Stimulated activated CD8-positive, alpha-beta memory T cell treated with anti-CD3 and anti-CD28 coated beads, Interleukin-12 subunit alpha, Interleukin-12 subunit beta, amount 100 ng/mL, for 1 hour (primary cell): ENCODE measurements at regions not wholly inside any gene's neighbourhood (a gene's known extent, or its start where the extent isn't known, plus 50 kb on each side); places are given as distances from the start of the nearest gene placed in this dataset.

Experiments used
- DNase-seq: peaks from one replicate; pipeline ENCODE4 v3.0.0-alpha.2; 2020; ENCODE audit warnings: low read depth

- no peak for DNase-seq
Observed at GRCh38 chr18:42268186-42268725, 313.2 kb downstream of the PIK3C3 start.

GRCh38 chr18:42268798-42269197 is 313.8 kb downstream of the PIK3C3 start:
- DNase-seq, result no peak

GRCh38 chr18:42271647-42272414 is 316.8 kb downstream of the PIK3C3 start:
- DNase-seq, result no peak

- no peak for DNase-seq
Observed at GRCh38 chr18:42274488-42275137, 319.6 kb downstream of the PIK3C3 start.

- no peak for DNase-seq
Observed at GRCh38 chr18:42275138-42275535, 320.1 kb downstream of the PIK3C3 start.

- DNase-seq, result no peak
Observed at GRCh38 chr18:42275949-42276730, 321.1 kb downstream of the PIK3C3 start.

GRCh38 chr18:42281124-42281523 is 326.1 kb downstream of the PIK3C3 start:
- no peak for DNase-seq

GRCh38 chr18:42281851-42282250 is 326.8 kb downstream of the PIK3C3 start:
- DNase-seq, result no peak

- no peak for DNase-seq
Observed at GRCh38 chr18:42287047-42287446, 332.0 kb downstream of the PIK3C3 start.

- DNase-seq, result no peak
Observed at GRCh38 chr18:42288129-42288528, 333.1 kb downstream of the PIK3C3 start.

GRCh38 chr18:42289526-42289925 is 334.5 kb downstream of the PIK3C3 start:
- DNase-seq, result no peak

GRCh38 chr18:42290318-42291307 is 335.6 kb downstream of the PIK3C3 start:
- no peak for DNase-seq

- DNase-seq, result no peak
Observed at GRCh38 chr18:42292654-42293053, 337.6 kb downstream of the PIK3C3 start.

- DNase-seq, result no peak
Observed at GRCh38 chr18:42296192-42296591, 341.2 kb downstream of the PIK3C3 start.

- DNase-seq, result no peak
Observed at GRCh38 chr18:42296723-42297122, 341.7 kb downstream of the PIK3C3 start.

- peak; percentile 18 for DNase-seq
Observed at GRCh38 chr18:42298759-42299675, 344.0 kb downstream of the PIK3C3 start.

- no peak for DNase-seq
Observed at GRCh38 chr18:42305869-42306593, 351.0 kb downstream of the PIK3C3 start.

GRCh38 chr18:42306594-42306980 is 351.6 kb downstream of the PIK3C3 start:
- DNase-seq, result no peak

- DNase-seq, result no peak
Observed at GRCh38 chr18:42310956-42311355, 355.9 kb downstream of the PIK3C3 start.

- DNase-seq, result no peak
Observed at GRCh38 chr18:42326752-42327151, 371.7 kb downstream of the PIK3C3 start.
